Activated CD8-positive, alpha-beta memory T cell treated with anti-CD3 and anti-CD28 coated beads for 48 hours (primary cell): ENCODE measurements at regions not wholly inside any gene's neighbourhood (a gene's known extent, or its start where the extent isn't known, plus 50 kb on each side); places are given as distances from the start of the nearest gene placed in this dataset.

ENCODE experiments used
- DNase-seq, 3 experiments: peaks; one replicate each; pipeline ENCODE4 v3.0.0-alpha.2; 2020; ENCODE audit warnings: low read depth in 2 of 3, low spot score in 2 of 3

DNA sequence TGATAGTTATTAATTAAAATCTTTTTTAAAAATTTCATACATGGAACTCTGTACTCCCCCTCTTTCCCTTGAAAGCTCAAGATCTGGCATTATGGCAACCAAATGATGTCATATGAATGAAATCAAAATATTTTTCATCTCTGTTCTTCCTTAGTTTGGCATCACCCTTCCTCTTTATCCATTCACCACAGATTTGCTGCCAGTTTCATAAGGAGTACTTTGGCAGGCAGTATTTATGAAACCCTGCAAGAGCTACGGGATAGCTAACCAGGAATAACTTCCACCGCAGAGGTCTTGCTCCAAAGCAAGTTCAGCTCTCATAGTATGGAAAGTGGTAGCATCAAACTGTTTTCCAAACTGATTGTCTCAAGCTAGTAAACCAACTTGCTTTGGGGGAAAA, 113.9 kb upstream of the DOK5 start:
- no peak for DNase-seq

DNA sequence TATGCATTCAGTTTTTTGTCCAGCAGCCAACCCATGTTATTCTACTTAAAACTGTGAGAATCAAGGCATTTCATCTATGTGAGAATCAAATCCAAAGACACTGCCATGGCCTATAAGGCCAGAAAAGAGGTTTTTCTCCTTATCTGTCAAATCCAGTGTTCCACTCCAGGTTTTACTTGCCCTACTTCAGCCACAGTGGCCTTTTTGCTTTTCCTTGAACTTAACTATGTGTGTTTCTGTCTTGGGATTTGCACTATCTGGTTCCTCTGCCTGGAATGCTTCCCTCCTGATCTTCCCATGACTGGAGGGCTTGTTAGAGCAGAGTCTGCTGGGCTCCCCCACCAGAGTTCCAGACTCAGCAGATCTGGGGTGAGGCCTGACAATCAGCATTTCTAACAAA, 113.1 kb upstream of the DOK5 start:
- no peak for DNase-seq

DNA sequence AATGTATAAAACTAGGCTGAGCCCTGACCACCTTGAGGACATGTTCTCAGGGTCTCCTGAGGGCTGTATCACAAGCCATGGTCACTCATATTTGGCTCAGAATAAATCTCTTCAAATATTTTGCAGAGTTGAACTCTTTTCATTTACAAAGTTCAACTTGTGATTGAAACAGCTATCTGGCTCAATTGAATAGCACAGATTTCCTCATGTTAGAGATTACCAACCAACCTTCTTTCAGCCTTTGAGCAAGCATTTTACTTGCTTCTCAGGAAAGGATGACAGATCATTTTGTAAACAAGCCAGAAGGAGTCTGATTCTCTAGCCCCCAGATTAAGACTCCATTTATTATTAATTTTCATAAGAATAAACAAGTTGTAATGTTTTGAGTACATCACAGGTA, 111.0 kb upstream of the DOK5 start:
- no peak for DNase-seq

DNA sequence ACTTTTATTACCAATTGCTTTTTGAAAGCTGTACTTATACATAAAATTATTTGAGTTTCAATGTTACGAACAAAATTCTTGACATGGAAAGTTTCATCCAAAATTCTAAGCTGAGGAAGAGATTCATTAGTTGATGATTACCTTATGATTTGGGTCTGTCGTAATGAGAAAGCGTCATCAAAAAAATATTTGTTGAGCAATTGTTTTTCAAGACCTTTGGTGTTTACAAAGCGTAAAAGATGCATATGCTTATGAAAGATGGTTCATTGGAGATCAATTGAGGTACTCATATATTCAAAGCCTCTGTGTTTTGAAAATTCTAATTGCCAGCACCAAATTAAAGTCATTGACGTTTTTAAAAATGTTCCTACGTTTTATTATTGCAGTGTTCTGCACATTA, 110.5 kb upstream of the DOK5 start:
- no peak for DNase-seq

DNA sequence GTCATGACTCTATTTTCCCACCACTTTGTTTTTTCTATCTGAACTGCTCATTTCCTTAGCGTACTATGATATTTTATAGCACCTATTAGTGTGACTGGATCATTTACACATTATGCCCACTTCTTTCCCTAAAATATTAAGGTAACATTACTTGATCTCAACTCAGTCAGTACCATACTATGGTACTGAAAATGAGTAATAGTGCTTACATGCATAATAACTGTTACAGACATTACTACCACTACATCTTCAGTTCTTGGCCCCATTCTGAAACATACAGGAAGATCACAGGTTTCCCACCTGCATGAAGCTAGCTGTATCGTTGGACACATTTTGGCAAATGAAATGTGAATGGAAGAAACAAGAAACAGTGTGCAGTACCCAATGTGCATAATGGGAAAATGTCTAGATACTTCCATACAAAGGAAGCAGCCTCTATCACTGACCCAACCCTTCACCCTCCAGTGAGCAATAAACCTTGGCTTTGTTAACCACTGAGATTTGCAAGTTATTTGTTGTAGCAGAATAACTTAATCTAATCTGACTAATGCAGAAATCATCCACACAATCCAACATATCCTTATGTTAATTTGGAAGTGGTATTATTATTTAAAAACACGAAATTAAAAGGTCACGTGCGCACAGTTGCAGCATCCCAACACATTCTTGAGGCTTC, 108.6 kb upstream of the DOK5 start:
- DNase-seq, result no peak

DNA sequence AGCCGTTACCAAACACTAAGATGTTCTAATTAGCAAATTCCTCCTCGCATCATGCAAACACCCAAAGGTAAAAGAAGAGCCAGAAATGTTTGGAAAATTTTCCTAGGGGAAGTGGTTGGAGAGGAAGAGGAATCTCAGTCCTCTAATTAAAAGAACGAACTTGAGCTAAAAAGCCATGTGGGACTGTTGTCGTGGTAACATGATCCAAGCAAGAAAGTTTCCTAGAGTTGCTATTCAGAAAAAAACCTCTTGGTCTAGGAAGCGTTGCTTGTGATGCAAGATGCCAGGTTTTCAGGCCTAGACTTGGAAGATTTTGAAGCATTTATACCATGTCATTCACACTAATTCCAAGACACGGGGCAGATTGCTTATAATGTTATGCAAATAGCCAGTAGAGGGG, 106.8 kb upstream of the DOK5 start:
- no peak for DNase-seq

DNA sequence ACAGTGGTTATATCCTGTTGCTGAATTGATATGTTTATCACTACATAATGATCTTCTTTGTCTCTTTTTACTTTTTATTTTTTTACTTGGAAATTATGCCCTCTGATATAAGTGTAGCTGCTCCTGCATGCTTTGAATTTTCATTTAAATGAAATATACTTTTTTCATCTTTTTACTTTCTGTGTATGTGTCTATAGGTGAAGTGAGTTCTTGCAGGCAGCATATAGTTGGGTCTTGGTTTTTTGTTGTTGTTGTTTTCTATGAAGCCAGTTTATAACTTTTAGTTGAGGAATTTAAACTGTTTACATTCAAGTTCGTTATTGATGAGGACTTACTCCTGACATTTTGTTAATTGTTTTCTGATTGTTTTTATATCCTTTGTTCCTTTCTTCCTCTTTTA, 103.1 kb upstream of the DOK5 start:
- no peak for DNase-seq

DNA sequence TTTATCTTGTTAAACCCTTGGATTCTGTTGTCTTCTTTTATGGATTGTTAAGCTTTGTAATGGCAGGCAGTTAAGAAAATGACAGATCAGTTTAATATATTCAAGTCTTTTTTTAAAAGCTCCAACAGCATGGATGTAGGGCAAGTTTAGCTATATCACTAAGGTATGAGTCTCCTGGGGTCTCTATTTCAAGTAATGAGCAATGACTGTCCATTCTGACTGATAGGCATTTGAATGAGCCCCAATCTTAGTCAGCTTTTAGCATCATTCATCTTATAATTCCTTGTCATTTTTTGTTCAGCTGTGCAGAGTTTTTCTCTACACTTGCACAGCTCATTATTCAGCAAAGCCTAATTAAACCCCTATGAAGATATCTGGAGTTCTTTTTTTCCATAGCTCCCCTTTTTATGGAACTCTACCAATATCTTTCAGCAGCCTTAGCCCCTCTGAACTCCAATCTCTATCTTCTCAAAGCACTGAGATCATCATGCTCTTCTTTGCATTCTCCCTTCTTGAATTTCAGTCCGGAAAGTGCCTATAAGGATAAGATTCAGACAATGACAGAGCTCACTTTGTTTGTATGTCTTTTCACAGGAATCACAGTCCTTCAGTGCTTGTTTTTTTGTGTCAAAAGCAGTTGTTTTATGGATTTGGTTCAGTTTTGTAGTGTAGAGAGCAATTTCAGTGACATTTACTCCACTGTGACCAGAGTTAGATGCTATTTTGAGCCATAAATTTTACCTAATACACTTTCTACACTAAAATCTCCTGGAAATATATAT, 97.2 kb upstream of the DOK5 start:
- no peak for DNase-seq

DNA sequence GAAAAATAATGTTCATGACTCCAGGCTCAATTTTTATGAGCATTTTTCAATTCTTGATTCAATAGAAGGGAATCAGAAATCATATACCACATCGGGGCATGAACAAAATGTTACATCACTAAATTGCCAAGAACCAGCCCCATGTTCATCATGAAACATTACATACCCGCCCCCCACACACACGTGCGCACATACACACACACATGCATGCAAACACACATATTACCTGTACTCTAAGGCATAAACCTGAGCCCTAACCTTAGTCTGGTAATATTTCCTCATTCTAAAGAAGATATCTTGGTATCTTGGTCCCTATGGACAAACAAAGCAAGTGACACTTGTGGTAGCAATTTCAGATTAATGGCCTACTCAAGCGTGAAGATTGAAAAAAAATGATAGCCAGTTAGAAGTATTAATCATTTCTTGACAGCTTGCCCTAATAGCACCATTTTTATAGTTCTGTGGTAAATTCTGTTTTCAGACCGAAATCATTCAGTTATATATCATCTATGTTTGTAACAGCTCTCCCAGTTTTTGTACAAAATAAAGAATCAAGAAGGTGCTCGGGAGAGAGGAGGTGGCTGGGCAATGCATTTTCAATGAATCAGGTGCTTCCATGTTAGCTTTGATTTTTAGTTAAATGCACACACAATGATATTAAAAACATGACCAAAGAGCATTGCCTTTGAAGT, 95.4 kb upstream of the DOK5 start:
- DNase-seq, result no peak

DNA sequence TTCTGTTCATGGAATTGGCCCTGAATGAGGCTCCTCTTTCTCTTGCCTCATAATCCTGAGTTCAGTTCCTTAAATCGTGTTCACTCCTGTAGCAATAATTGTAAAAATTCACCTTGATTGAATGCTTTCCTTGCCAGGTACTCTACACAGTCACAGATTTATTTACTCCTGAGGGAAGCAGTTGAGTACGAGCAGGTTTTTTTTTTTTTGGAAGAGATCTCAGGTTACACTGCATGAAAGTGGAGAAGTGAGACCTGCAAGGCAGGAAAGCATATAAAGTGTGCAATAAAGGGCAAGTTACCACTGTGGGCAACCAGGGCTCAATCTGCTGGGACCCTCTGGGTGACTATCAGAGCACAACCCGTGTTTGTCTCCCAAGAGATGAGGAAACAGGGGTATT, 93.0 kb upstream of the DOK5 start:
- DNase-seq, result no peak

DNA sequence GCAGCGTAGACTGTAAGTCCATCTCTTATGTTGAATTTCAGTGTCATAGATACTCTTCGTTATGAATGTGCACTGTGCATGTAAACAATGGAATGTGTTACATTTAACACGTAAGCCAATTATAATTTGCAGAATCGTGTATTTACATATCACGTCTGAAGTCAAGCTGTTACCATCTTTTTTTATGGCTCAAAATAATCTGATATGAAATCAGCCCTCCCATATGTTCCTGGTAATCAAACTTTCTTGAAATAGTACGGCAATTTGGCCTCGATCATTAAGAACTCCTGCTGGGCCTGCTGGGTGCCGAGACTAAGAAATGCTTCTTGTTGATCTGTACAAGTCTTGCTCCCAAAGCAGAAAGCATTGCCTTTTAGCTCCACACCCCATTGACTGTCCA, 89.6 kb upstream of the DOK5 start:
- DNase-seq, result no peak

DNA sequence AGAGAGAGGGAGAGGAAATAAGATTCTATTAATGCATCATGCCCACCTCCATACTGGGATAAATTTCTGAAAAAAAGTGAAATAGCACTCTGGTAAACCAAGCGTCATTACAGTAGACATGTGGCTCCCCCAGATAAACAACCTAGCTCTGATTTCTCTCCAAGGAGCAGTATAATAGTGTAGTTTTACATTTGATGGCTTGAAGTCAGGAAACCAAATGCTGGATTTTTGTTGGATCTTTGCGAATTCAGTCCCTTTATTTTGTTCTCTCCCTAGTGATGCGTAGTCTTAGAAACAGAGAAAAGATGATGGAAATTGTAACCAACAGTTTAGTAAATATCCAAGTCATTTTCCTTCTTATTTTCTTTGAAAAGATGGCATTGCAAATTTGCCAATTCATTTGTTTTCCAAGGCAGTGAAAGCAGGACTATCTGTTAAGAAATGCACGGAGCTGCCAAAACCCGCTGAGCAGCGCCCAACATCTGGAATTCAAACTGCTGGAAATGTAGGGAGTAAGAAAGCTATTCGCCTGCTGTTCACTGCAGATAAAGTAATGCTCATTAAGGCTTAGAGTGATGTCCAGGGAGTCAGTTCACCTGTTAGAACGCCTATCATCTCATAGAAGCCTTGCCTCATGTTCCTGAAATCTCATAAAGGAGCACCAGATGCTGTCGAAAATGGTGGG, 85.7 kb upstream of the DOK5 start:
- DNase-seq, result no peak

DNA sequence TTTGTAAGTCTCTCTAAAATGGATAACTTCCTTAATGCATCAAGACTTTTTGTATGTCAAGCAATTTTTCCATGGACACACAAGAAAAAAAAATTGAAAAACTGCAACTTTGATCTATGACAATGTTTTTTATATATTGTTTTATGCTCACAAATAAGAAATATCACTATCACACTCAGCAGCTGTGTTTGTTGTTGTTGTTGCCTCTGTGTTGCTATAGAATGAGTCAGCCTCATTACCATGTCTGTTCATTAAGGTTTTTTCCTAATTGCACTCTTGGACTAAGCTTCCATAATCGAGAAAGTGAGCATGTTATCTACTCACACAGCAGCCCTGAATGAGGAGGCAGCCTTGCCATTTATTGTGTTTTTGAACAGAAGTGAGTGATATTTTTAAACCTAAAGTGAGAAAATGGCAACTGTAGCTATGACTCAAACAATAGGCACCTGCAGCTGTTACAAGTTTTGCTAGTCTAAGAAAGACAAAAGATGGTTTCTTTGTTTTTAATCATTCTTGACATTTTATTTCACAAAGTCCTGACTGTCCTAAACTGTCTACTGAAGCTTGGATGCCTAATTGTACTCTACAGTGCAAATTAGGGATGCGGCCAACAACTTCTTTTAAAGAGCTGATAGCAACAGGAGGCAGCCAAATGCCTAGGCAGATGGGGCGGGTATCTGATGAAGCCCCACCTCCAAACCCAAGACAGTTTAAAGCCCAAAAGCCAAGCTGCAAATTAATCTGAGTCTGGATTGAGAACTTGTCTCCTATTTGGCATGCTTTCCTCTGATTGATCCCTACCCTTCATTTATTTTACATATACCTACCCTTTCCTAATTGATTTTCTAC, 77.9 kb upstream of the DOK5 start:
- DNase-seq, result no peak

DNA sequence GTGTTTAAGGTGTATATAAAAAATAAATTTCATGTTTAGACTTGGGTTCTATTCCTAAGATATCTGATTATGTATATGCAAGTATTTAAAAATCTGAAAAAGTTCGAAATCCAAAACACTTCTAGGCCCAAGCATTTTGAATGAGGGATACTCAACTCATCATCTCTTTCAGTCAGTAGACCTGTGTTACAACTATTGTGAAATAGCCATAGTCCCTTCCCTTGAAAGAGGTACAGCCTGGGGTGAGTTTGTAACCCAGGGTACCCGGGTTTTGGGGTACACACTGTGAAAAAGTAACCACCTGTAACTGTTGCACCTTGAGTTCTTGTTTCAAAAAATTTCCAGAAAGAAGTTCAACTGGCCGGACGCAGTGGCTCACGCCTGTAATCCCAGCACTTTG, 76.6 kb upstream of the DOK5 start:
- no peak for DNase-seq

DNA sequence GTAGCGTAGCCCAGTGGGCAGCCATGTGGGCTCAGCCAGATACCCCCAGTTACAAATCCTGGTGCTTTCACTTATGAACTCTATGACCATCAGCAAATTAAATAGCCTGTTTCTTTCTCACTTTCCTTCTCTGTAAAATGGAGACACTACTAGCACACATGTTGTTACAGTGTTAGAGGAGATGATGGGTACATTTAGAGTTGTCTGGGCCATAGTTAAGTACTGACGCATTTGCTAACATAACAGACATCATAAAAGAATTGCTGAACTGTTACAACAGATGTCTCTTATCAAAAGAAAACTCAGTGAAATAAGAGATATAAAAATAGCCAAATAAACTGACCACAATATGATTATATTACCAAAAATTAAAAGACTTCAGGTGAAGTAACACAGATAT, 69.9 kb upstream of the DOK5 start:
- DNase-seq, result no peak

DNA sequence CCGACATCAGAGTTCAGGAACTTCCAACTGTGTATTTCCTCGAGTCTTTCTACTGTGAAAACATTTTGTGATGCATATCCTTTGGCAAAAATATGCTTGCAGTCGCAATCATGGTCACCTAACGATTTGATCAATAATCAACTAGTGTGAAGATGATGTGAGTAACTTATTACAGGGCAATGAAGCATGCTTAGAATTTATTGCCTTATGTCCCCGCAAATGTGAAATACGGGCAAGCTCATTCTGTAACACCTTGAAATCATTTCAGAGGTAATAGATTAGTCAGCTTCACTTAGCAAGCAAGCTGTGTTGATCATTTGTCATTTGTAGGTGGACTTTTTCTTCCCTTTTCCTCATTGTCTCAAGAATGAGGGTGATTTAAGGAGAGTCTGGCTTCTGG, 67.9 kb upstream of the DOK5 start:
- DNase-seq, result no peak

DNA sequence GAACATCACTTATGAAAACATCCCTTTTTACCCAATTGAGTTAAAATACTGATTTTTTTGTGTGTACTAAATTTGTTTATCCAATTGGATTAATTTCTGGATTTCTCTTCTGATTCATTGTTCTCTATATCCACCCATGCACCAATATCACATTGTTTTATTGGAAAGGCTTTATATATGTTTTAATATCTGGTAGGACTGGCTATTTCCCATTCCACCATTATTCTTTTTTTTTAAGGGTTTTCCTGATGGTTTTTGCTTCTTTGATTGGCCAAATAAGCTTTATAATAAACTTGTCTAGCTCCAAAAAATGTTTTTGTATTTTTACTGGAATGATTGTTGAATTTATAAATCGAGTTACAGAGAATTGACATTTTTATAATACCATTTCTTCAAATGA, 59.4 kb upstream of the DOK5 start:
- DNase-seq, result no peak

DNA sequence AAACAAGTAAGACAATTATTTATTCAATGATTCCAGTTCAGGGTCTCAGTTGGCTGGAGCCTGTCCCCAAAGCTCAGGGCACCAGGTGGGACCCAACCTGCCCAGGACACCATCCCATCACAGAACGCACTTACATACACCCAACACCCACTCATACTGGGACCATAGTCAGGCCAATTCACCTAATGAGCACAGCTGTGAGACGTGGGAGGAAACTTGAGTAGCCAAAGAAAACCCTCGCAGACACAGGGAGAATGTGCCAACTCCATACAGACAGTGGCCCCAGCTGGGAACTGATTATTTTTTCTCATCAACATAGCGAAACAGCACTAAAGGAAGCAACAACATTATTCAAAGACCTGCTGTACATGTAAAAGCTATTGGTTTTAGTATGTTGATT, 58.6 kb upstream of the DOK5 start:
- DNase-seq, result no peak

DNA sequence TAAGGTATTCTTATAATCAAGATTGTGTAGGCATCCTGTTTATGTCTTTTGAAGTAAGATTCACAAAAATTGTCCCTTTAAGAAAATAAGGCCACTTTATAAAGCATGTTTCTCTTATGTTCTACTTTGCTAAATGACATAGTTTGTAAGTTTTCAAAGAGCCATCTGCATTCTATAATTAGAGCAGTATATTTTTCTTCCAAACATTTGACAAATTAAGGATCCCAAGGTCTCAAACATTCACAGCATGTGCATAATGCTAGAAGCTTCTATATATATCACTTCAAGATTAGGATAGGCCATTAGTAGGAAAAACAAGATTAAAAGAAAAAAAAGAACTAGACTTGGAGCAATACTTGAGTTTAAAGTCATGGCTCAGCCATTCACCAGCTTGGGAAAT, 55.9 kb upstream of the DOK5 start:
- no peak for DNase-seq
